Nucleus accumbens (tissue), 56 donors: ENCODE measurements at regions not wholly inside any gene's neighbourhood (a gene's known extent, or its start where the extent isn't known, plus 50 kb on each side); places are given as distances from the start of the nearest gene placed in this dataset.

Experiments used
- DNase-seq, 56 donors: peaks; one replicate each; lab custom pipeline; 2025; lab: John Stamatoyannopoulos, UW

DNA sequence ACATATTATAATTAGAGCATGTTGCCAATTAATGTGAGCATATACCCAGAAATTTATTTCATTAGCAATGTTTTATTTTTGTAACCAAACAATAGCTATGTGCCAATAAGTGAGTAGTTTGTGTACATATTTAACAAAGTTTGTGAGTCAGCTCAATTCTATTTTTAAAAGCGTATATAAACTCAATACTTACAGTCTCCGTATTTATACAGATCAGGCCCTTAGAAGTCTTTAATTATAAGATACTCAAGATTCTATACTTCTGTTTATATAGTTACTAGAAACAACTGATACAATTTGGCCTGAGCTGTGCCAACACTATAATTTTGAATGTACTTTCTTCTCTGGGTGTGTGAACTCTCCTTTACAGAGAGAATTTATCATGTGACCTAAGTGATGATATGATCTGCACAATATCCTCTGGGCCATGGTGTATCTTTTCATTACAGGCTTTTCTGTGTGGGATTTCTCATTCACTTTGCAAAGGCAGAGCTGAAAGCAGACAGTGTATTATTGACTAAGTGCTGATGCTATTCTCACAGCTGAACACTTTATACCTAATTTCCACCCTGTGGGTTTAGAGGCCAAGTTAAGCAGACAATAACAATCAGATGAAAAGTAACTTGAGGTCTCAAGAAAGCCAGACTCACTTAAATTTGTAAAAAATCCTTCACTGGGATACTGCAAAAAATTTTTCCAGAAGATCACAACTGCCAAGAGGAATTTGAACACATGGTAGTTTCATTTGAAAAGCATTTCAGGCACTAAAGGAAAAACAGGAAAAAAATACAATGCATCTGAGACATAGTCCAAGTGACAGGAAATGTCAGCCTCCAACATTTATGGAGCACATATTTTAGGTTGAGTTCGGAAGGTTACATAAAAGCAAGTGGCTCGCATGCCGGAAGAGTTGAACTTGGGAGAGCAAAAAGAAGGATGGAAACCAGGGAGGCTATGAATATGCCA, 277.9 kb upstream of the SEMA6D start:
- DNase-seq = no peak

DNA sequence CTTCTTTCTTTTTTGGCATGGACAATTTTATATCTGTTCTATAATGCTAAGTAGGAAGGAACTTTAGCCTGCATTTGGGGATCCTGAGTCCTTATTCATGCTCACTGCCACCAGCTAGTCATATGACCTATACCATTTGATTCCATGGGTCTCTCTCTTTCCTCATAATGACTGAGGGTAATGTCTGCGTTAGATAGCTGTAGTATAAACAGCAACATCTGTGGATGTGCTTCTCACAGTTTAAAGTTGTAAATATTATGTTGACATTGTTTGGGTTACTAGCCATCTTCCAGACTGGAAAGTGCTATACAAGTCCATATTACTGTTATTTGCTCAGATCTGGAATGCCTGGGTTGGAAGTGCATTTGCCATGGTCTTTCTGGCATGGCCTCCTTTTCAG, 274.9 kb upstream of the SEMA6D start:
- no peak for DNase-seq

DNA sequence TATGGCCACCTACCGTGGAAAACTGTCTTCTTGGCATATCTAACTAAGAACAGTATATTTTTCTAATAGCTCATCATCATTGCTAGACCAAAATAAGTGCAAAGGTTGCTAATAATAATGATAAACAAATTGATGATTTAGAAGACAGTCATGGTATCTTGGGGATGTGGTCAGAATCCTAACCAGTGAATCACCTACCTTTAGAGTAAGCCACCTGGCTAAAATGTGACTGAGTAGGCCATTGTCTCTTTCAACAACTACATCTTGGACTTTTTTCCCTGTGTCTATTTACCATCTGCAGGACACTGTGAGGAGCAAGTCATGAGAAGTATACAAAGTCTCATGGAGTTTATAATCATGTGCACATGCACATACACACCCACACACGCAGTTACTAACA, 273.5 kb upstream of the SEMA6D start:
- DNase-seq = no peak

DNA sequence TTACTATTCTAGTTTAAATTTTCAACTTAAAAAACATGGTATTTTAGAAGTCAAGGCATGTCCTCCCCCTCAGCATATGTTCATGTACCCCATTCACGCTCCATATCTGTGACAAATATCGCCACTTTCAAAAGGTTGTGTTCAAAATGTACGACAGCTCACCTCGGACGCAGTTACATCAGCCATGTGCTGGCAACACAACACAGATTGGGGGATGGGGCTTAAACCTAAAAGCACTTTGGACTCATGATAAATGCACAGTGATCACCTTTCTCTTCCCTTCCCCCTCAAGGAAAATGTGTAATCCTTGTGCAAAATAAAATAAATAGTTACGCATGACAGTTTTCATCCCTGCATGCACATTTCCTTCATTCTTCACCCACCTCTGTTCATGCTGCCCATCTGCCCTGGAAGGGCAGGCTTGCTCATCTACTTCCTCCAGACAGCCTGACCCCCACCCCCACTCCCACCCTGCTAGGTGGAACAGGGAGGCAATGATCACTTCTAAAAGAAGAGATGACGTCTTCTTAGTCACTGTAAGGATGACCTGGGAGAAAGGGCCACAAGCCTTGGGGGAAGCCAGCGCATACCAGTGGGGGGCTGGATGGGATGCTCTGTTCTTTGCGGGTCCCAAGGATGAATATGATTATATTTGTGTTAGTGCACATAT, 271.4 kb upstream of the SEMA6D start:
- no peak for DNase-seq

DNA sequence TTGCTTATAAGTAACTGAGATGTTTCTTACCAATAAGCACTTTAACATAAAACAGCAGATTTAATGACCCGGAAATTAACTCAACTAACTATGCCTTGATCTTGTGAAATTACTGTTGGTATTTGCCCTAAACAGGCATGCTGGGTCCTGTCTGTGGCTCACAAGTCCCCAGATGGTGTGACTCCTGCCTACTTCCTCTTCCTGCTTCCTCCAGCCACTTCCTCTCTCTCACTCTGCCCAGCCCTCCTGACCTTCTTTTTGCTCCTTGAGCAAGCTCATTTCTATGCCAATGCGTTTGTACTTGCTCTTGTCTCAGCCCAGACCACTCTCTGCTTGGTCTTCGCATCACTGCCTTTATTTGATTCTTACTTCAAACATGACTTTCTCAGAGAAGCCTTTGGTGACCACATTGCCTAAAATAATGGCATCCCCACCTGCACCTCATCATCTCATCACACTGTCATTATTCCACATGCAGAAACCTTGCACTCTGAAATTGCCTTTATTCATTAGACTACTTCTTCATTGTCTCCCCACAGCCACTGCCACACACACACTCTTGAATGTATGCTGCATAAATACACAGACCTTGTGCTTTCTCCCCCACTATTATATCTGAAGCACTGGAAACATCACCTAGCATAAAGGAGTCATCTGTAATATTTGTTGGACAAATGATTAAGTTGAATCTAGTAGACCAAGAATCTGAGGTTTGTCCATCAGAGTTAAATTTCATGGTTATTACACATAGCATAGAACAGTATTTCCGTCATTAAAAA, 256.3 kb upstream of the SEMA6D start:
- DNase-seq = peak in 1 of 56 donors; percentile 8

DNA sequence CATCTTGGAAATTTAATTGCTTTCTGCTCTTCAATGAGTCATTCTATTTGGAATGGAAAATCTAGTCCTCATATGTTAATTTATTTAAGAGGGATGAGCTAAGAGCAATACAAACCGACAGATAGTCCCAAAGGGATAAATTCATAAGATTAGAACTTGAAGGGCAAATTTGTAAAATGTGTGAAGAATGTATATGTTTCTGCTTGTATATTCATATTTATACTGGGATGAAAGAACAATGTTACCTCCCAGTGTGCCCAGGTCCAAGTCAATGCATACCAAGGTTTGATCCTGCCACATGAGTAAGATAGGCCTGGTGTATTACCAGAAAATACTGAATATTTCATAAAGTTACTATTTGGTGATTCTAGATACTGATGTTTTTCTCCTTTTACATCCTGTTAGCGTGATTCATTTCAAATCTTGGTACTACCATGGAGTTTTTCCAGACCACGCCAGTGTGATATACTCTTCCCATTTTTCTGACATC, 255.6 kb upstream of the SEMA6D start:
- DNase-seq = no peak

DNA sequence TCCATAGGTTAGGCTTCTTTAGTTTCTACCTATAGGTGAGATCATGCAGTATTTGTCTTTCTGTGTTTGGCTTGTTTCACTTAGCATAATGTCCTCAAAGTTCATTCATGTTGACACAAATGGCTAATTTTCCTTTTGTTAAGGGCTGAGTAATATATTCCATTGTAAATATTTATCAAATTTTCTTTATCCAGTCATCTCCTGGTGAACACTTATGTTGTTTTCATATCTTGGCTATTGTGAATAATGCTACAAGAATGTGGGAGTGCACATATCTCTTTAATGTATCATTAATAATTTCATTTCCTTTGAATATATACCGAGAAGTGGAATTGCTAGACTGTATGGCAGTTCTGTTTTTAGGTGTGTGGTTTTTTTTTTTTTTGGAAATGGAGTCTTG, 250.9 kb upstream of the SEMA6D start:
- no peak for DNase-seq

DNA sequence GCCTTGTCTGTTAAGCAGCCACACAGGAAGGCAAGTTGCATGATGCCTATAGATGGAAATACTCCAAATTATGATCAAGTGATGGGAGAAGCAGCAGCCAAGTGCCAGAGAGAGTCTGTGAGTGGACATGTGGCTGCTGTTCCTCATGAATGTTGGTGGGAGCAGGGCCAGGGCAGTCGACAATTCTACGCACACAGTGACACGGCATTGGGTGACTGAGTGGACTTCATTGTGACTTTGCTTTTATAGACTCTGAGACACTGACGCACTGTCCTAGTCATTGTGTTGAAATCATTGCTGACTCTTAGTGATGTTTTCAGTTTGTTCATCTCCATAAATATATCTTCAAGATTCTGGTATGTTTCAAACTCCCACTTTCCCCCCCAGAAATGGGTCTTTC, 246.3 kb upstream of the SEMA6D start:
- no peak for DNase-seq

DNA sequence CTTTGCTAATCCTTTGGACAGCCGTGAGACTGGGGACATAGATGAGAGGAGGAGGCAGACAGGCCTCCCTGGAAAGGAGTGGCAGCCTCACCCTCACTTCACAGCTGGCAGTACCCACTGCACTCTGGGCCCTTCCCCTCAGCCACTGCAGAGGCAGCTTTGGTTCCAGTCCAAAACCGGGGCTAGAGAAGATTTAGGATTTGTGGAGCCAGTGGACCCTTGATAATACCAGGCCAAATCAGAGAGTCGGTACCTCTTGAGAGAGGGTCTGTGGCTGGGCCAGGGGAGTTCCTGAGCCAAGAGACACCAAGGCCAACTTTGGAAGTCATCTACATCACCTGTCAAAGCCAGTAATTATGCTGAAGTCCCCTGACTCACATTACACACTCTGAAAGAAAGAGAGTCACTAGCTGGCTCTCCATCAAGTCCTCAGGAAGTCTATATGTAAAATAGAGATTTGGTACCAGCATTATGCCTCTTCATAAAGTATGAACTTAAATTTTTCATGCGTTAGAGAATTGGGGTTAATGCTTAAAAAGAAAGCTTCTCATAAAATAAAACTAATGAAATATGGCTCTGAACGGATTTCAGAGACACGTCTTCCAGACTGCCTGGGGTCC, 244.1 kb upstream of the SEMA6D start:
- no peak for DNase-seq

DNA sequence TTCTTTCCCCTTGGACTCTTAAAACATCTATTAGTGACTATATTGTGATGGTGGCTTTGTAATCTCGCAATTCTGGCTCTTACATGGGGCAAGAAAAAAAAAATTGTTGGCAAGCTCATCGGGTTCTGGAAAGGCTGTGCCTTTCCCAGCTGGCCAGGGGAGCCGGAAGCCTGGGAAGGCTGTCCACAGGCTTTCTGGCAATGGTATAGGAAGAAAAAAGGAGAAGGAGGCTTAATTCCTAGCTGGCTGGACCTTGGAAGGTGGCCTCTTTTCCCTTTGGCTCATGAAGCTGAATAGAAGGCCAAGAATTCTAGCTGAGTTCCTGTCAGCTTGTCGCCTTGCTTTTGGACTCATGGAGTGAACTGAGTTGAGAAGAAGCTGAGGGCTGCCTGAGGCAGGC, 243.5 kb upstream of the SEMA6D start:
- DNase-seq = peak in 34 of 56 donors; percentile 2 to 73 (median 28)

DNA sequence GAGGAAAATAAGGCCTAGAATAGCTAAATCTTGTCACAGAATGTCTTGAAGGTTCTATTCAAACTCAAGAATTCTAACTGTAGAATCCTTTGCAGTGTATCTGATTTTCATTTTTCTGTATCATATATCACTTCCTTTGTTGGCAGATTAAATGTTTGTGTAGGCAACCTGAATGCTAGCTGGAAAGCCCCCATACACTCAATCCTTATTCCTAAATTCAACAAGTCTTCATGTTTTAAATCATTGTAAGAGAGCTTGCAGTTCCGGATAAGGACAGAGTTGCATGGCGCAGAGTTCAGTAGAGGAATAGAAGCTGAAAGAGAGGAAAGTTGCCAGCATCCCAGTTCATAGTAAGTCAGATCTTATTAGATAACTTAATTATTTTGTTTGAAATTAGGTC, 242.0 kb upstream of the SEMA6D start:
- no peak for DNase-seq

DNA sequence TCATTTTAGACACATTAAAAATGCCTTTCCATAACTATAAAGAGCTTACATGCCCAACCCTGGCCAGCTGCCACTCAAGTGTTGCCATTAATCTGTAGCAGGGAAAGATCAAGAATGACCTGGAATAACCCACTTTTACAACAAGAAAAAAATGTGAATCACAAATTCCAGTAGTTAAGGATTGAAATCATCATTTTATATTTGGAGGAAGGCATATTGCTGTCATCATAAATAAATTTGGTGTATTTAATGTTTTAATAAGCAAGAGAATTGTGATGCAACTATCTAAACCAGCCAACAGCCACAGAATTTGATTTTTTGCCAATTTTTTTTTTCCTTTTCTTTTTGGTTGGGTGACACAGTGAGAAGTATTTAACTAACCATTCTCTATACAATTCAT, 240.0 kb upstream of the SEMA6D start:
- DNase-seq = no peak

DNA sequence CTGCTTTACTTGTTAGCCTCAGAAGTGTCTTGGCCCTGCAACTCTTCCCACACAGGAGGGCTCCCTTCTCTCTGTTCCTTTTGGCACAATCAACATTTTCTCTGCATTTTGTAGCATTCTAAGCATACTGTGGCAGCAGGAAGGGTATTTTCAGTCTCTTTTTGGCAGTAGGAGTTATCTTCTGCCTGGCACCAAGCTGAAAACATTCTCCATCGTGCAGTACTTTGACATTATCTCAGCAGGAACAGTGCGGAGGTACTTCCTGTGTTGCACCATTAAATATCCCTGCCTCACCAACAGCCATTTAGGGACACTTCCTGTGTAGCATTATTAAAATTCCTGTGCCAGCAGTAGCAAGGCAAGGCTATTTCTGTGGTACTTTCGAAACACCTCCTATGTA, 233.2 kb upstream of the SEMA6D start:
- DNase-seq = no peak

DNA sequence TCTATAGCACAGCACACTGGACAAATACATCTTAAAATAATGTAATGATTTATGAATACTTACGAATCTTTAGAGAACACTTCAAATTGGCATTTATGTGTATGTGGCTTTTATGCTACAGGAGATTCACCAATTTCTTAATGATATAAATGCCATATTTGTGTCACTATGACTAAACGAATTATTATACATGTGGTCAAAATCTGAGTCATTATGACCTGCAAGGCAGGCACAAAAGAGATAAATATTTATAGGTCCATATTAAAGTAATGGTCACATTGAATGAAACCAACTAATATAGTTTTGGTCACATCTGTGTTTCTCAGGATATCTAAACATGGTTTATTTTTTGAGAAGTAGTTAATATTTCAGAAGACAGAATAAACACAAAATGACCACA, 232.3 kb upstream of the SEMA6D start:
- no peak for DNase-seq

DNA sequence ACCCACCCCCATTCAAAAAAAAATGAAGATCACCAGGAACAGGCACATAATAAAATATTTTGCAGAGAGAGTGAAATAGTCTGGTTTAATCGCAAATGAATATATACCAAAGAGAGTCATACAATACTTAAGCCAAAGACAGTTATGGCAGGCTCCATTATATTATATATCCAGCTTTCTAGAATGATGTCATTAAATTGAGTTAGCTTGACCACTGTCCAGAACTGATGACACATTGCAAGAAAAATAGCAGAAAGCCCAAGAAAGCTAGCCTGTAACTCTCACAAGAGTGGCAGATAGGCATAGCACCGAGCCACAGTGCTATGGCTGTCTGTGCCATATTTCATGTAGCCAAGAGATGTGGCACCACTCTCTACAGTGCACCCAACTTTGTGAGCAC, 231.9 kb upstream of the SEMA6D start:
- no peak for DNase-seq

DNA sequence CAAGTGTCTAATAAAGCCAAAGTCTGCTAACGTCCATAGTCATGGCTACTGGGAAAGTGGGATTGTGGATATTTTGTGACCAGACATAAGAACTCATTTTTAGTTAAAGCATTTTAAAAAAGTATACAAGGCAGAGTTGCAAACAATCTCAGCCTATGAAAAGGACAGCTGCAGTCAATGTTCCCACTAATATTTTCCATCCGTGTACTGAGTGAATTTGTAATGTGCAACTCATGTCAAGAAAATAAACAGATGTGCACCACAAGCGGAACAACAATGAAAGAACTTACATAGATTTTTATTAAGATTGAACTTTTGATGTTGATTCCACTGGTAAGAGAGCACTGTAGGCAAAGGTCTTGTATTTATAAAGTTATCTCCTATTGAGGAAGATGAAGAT, 231.3 kb upstream of the SEMA6D start:
- DNase-seq = no peak

DNA sequence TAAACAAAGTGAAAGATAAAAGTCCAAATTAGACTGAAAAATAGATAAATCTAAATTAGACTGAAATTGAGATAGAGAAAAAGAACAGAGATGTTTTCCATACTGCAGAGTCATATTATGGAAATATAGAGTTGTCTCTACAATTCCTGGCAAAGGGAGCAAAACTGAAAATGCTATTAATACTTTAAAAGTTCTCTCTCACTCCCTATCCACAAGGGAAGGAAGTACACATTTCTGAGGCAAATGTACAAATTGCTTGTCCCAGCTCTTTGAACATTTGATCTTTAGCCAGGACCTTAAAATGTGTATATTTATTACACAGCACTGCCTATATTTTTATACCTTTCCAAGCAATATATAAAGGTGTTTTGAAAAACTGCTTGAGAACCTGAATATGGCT, 225.1 kb upstream of the SEMA6D start:
- no peak for DNase-seq

DNA sequence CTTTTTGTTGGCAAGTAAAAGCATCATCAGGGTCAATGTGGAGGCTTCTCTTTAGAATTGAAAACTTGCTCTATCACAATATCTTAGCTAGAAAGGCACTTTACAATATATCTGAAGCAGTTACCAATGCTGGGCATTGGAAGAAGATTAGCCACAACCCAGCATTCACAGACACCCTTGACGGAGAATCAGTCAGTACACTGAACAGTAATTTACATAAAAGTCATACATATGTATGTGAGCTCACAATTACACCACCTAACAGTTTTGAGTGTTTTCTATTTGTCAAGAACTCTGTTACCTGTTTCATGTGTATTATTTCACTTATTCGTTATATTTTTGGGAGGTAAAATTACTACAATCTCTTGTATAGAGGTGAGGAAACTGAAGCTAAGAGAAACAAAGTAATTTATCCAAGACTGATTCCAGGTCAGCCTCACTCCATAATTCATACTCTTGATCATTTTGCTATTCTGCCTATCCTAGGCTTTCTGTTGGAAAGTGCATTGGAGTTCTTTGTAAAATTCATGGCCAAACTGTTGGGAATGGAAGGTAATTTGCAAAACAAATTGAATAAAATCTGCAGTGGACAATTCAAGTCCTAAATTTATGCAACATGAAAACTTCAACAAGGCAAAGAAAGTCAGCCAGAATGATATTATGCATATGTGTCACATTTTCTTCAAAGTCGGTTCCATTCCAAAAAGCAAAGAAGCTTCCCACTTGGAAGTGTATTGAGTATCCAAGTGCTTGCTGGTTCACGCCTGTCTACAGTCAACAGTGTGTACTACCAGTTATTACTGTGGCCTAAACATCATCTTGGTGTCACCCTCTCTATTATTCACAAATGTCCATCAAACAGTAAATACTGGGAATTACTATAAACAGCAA, 223.7 kb upstream of the SEMA6D start:
- DNase-seq = no peak

DNA sequence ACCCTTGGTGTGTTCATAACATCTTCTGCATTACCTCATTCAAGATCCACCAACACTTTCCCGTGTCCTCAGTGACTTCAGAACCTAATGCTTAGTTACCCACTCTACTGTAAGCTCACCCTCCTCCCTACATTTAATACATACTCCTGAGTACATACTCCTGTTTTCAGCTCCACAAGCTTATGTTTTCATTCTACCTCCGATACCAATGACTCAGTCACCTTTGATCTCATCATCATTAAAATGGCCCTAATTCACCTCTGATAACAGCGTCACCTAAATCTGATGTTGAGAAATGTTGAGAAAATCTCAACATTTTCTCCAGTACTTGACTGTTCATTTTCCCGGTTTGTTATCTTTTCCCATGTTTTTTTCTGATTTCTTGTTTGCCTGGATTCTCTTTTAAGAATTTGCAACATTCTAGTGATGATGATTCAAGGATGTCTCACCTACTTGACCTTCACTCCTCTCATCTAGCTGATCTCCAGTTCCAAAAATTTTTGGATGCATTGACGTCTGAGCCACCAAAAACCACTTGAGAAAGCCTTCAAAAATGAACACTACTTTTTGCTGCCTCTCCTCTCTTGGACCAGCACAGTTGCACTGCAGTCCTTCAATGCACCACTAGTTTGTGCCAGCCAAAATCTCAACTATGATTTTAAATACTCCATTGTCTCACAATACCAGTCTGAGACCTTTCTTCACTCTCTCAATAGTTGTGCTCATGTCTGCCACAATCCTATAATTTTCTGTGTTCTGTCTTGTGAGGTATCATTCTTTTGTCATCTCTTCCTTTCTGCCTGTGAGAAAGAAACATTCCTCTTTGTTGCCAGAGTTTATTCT, 220.7 kb upstream of the SEMA6D start:
- no peak for DNase-seq
